Astrocyte of the cerebellum (primary cell): ENCODE measurements at regions not wholly inside any gene's neighbourhood (a gene's known extent, or its start where the extent isn't known, plus 50 kb on each side); places are given as distances from the start of the nearest gene placed in this dataset.

Experiments
- DNase-seq: peaks from one replicate; pipeline ENCODE4 v3.0.0-alpha.2; 2011; ENCODE audit warnings: low read depth
- H3K4me3 ChIP-seq: 2 replicates; pipeline ENCODE4 v1.5.1; 2011; ENCODE audit warnings: mild to moderate bottlenecking, low read depth, low read length, moderate library complexity
- CTCF ChIP-seq: IDR thresholded peaks from 2 replicates; pipeline ENCODE4 v1.5.1; 2012; ENCODE audit warnings: low read length, low read depth, moderate library complexity, mild to moderate bottlenecking; ENCODE audit errors: missing control alignments
- in situ Hi-C: cut with HindIII; loops from 2 replicates; pipeline ENCODE4 v1.10.0; 2017; ENCODE audit warnings: low sequenced_read_pairs

- TF ChIP-seq CTCF, result no peak
- no peak for DNase-seq
- no peak overlapping the region for H3K4me3 ChIP-seq
- in situ Hi-C loops, result no loop called here
Measured at GRCh38 chr12:59911516-59911915, 315.7 kb downstream of the SLC16A7 start.

- no peak for DNase-seq
- no peak for TF ChIP-seq CTCF
- in situ Hi-C loops, result no loop called here
- H3K4me3 ChIP-seq, result no peak overlapping the region
Measured at GRCh38 chr12:59916988-59917387, 321.2 kb downstream of the SLC16A7 start.

- no peak overlapping the region for H3K4me3 ChIP-seq
- TF ChIP-seq CTCF, result no peak
- DNase-seq, result no peak
- in situ Hi-C loops, result no loop called here
Measured at GRCh38 chr12:59927032-59927431, 331.2 kb downstream of the SLC16A7 start.

GRCh38 chr12:59928416-59928815 is 332.6 kb downstream of the SLC16A7 start:
- in situ Hi-C loops, result no loop called here
- H3K4me3 ChIP-seq, result no peak overlapping the region
- DNase-seq, result no peak
- TF ChIP-seq CTCF, result no peak

GRCh38 chr12:59929110-59929509 is 333.3 kb downstream of the SLC16A7 start:
- H3K4me3 ChIP-seq, result no peak overlapping the region
- DNase-seq, result no peak
- in situ Hi-C loops, result no loop called here
- TF ChIP-seq CTCF, result no peak

- in situ Hi-C loops, result no loop called here
- no peak for TF ChIP-seq CTCF
- H3K4me3 ChIP-seq, result no peak overlapping the region
- no peak for DNase-seq
Measured at GRCh38 chr12:59934486-59934885, 338.7 kb downstream of the SLC16A7 start.

GRCh38 chr12:59936534-59936933 is 340.7 kb downstream of the SLC16A7 start:
- H3K4me3 ChIP-seq, result no peak overlapping the region
- no peak for DNase-seq
- in situ Hi-C loops, result no loop called here
- TF ChIP-seq CTCF, result no peak
